ENCODE measurements at regions not wholly inside any gene's neighbourhood (a gene's known extent, or its start where the extent isn't known, plus 50 kb on each side); places are given as distances from the start of the nearest gene placed in this dataset.

DNA sequence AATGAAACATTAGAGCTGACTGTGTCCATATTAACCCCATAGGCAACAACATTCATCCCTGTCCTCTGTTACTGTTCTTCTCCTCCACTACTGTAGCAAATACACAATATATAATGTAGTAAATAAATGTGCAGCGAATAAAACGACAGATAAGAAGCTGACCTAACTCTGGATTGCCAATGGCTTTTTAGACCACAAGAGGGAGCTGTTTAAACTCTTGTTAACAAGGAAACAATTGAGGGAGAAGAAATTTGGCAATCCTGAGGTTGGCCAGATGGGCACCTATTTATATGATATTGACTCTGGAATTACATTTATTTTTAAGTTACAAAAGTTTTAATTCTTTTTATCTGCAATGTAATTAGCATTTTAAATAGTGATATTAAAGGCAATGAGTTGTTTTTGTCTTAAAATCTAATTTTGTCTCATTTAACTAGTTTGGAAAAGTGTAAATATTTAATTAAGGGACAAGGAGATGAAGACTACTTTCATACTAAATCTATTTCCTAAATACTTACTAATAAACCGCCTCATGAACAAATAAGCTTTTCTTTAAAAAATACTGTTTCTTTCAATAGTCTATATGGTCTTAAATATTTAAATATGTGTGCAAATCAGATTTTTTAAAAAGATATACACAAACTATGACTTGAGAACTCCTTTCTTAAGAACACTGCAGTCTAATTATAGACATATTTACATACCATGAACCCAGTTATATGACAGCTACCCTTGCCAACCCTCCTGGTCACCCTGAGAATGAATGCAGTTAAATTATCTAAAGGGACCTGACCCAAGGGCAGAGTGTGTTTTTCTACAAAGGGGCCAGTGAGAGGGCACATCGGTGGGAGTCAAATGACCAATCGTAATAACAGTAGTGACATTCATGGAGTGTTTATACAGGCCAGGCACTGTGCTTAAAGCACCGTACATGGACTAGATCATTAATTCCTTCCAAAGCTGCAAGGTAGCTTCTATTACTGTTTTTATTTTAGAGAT, 52.9 kb upstream of the HPF1 start:
- no peaks in the 10 kb centered on the region for H3K36me3 ChIP-seq (replicated peaks in 1 of 2; ENCODE audit: control extremely low read depth in 1 of 2, control insufficient read depth in 1 of 2, extremely low read depth in 1 of 2, insufficient read depth in 2 of 2, low read length in 1 of 2)
- Mint-ChIP-seq H3K27me3 (peaks cover 3% of the 10 kb centered on the region), H3K9me3 (ENCODE audit: insufficient read depth) (no peaks in the 10 kb centered on the region), H3K27ac (no peak overlapping the region), H3K4me3 (no peak overlapping the region), H3K4me1 (no peaks in the 10 kb centered on the region)
- H3K4me1 ChIP-seq (ENCODE audit: control insufficient read depth in 2 of 2, insufficient read depth in 2 of 2, low read length in 2 of 2) = no peaks in the 10 kb centered on the region
- H4K20me1 ChIP-seq (ENCODE audit: control insufficient read depth, insufficient read depth, low read length, poor library complexity, severe bottlenecking) = no peaks in the 10 kb centered on the region
- H3K27me3 ChIP-seq (replicated peaks in 1 of 4; ENCODE audit: control extremely low read depth in 1 of 4, control insufficient read depth in 3 of 4, insufficient read depth in 4 of 4, low read length in 3 of 4) = no peaks in the 10 kb centered on the region
- no peak overlapping the region for H3K4me3 ChIP-seq (ENCODE audit: control extremely low read depth in 1 of 5, extremely low read depth in 1 of 5, insufficient read depth in 1 of 5, low read depth in 2 of 5, low read length in 4 of 5)
- POLR2A ChIA-PET = no interaction called here
- ATAC-seq (ENCODE audit: low read depth) = peak; percentile 36
- no peaks in the 10 kb centered on the region for H3K79me2 ChIP-seq (ENCODE audit: control insufficient read depth, insufficient read depth, low read length)
- H3K4me2 ChIP-seq (replicated peaks; ENCODE audit: low read depth, low read length, poor library complexity, severe bottlenecking) = no peak overlapping the region
- H3K9me3 ChIP-seq (ENCODE audit: control extremely low read depth in 1 of 3, control insufficient read depth in 2 of 3, insufficient read depth in 1 of 3, low read length in 2 of 3) = peaks cover 0 to 3% (median 0%) of the 10 kb centered on the region in 3 donors
- no peak overlapping the region for H3K9ac ChIP-seq (ENCODE audit: low read length)
- H2AFZ ChIP-seq (ENCODE audit: insufficient read depth, low read depth, low read length, poor library complexity, severe bottlenecking) = no peak overlapping the region
- CTCF ChIA-PET = interaction anchor here (0.8 to 3.1 kb wide), 23 partner anchors 10 to 248 kb away, joined by 3 to 51 read pairs (median 4); partner anchors contain the start of gene NEK1
- intact Hi-C loops (cut with micrococcal nuclease) = loop anchor here (1.0 kb wide), 1 partner anchor 197 kb away; no protein-coding TSS in a partner anchor
- no peak overlapping the region for H3K27ac ChIP-seq (ENCODE audit: low read length in 2 of 2)
- WGBS (ENCODE audit: insufficient coverage) = 90% methylated on average over 2 of the region's 6 CpGs
- no peak for TF ChIP-seq EZH2 (IDR thresholded peaks at IDR 0.05; ENCODE audit: borderline replicate concordance, insufficient read depth, low read depth, low read length, poor library complexity, severe bottlenecking)
- TF ChIP-seq, protein P1, sequence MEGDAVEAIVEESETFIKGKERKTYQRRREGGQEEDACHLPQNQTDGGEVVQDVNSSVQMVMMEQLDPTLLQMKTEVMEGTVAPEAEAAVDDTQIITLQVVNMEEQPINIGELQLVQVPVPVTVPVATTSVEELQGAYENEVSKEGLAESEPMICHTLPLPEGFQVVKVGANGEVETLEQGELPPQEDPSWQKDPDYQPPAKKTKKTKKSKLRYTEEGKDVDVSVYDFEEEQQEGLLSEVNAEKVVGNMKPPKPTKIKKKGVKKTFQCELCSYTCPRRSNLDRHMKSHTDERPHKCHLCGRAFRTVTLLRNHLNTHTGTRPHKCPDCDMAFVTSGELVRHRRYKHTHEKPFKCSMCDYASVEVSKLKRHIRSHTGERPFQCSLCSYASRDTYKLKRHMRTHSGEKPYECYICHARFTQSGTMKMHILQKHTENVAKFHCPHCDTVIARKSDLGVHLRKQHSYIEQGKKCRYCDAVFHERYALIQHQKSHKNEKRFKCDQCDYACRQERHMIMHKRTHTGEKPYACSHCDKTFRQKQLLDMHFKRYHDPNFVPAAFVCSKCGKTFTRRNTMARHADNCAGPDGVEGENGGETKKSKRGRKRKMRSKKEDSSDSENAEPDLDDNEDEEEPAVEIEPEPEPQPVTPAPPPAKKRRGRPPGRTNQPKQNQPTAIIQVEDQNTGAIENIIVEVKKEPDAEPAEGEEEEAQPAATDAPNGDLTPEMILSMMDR (IDR thresholded peaks at IDR 0.05) = peak; percentile 89
- DNase-seq = peak; percentile 67

DNA sequence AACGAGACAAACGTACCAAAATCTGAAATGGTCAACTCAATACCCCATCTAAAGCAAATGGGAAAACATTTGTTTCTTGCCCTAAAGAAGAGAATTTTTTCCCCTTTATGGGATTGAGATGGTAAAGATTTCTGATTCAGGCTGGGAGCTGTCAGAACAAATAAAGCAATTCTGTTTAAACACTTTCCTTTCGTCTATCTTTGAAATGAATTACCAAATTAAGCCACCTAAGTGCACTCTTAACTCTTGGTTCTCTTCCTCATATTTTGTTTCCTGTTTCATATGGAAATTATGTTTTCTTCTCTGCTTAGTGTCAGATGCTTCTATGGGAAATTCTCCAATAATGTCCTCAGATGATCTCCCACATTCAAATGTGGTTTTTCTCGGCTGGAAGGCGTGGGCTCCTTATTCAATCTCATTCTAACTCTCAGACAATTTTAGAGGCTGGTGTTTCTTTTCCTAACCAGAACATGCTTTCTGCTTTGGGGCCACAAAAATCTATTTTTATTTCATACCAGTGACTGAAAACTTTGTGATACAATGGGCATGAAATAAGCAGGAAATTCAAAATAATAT, 50.3 kb upstream of the HPF1 start:
- ATAC-seq (ENCODE audit: low read depth) = no peak
- Mint-ChIP-seq H3K27ac (no peak overlapping the region), H3K9me3 (ENCODE audit: insufficient read depth) (no peaks in the 10 kb centered on the region), H3K27me3 (peaks cover 3% of the 10 kb centered on the region), H3K4me1 (no peaks in the 10 kb centered on the region), H3K4me3 (no peak overlapping the region)
- H3K4me3 ChIP-seq (ENCODE audit: control extremely low read depth in 1 of 5, extremely low read depth in 1 of 5, insufficient read depth in 1 of 5, low read depth in 2 of 5, low read length in 4 of 5) = no peak overlapping the region
- ChIA-PET POLR2A (no interaction called here), CTCF (no interaction called here)
- no peak overlapping the region for H3K27ac ChIP-seq (ENCODE audit: low read length in 2 of 2)
- no peaks in the 10 kb centered on the region for H3K4me1 ChIP-seq (ENCODE audit: control insufficient read depth in 2 of 2, insufficient read depth in 2 of 2, low read length in 2 of 2)
- no peaks in the 10 kb centered on the region for H3K79me2 ChIP-seq (ENCODE audit: control insufficient read depth, insufficient read depth, low read length)
- intact Hi-C loops (cut with micrococcal nuclease) = no loop called here
- H3K9ac ChIP-seq (ENCODE audit: low read length) = no peak overlapping the region
- H3K27me3 ChIP-seq (replicated peaks in 1 of 4; ENCODE audit: control extremely low read depth in 1 of 4, control insufficient read depth in 3 of 4, insufficient read depth in 4 of 4, low read length in 3 of 4) = no peaks in the 10 kb centered on the region
- H3K36me3 ChIP-seq (replicated peaks in 1 of 2; ENCODE audit: control extremely low read depth in 1 of 2, control insufficient read depth in 1 of 2, extremely low read depth in 1 of 2, insufficient read depth in 2 of 2, low read length in 1 of 2) = no peaks in the 10 kb centered on the region
- WGBS (ENCODE audit: insufficient coverage) = no CpG with 5 or more reads among the region's 5 CpGs
- no peak overlapping the region for H3K4me2 ChIP-seq (replicated peaks; ENCODE audit: low read depth, low read length, poor library complexity, severe bottlenecking)
- no peak overlapping the region for H2AFZ ChIP-seq (ENCODE audit: insufficient read depth, low read depth, low read length, poor library complexity, severe bottlenecking)
- no peaks in the 10 kb centered on the region for H4K20me1 ChIP-seq (ENCODE audit: control insufficient read depth, insufficient read depth, low read length, poor library complexity, severe bottlenecking)
- DNase-seq = no peak
- TF ChIP-seq, protein P1 (IDR thresholded peaks at IDR 0.05) = no peak
- no peak for TF ChIP-seq EZH2 (IDR thresholded peaks at IDR 0.05; ENCODE audit: borderline replicate concordance, insufficient read depth, low read depth, low read length, poor library complexity, severe bottlenecking)
- H3K9me3 ChIP-seq (ENCODE audit: control extremely low read depth in 1 of 3, control insufficient read depth in 2 of 3, insufficient read depth in 1 of 3, low read length in 2 of 3) = peaks cover 0 to 3% (median 0%) of the 10 kb centered on the region in 3 donors
